IPS-18a (cell line): ENCODE measurements at regions not wholly inside any gene's neighbourhood (a gene's known extent, or its start where the extent isn't known, plus 50 kb on each side); places are given as distances from the start of the nearest gene placed in this dataset.
"Not testable (repeated sequence)": the region's sequence is repeated elsewhere in the genome, so short reads cannot be mapped to it uniquely, and the experiment has no call there.

Experiments
- H3K27ac ChIP-seq: one replicate; pipeline ENCODE4 v1.5.1; 2013; ENCODE audit warnings: low read length
- H3K27me3 ChIP-seq: one replicate; pipeline ENCODE4 v1.6.1; 2013; ENCODE audit warnings: mild to moderate bottlenecking, low read length; ENCODE audit not compliant: control insufficient read depth, insufficient read depth
- H3K36me3 ChIP-seq: one replicate; pipeline ENCODE4 v1.6.1; 2013; ENCODE audit warnings: low read depth, low read length; ENCODE audit not compliant: control insufficient read depth
- H3K4me1 ChIP-seq: one replicate; pipeline ENCODE4 v1.6.1; 2013; ENCODE audit warnings: low read depth, low read length; ENCODE audit not compliant: control insufficient read depth
- H3K4me3 ChIP-seq: one replicate; pipeline ENCODE4 v1.5.1; 2013; ENCODE audit warnings: low read length
- H3K9ac ChIP-seq: one replicate; pipeline ENCODE4 v1.6.1; 2013; ENCODE audit warnings: mild to moderate bottlenecking, low read length, moderate library complexity
- H3K9me3 ChIP-seq: one replicate; pipeline ENCODE4 v1.6.1; 2013; ENCODE audit warnings: low read depth, low read length; ENCODE audit not compliant: control insufficient read depth

- not testable (repeated sequence) for H3K4me3 ChIP-seq, H3K27ac ChIP-seq, H3K9ac ChIP-seq, H3K9me3 ChIP-seq, H3K36me3 ChIP-seq, H3K27me3 ChIP-seq, H3K4me1 ChIP-seq
These were observed 388.0 kb downstream of the TFAP2B start for GRCh38 chr6:51206686-51207085.

- no peaks in the 10 kb centered on the region for H3K9me3 ChIP-seq
- H3K9ac ChIP-seq, result no peak overlapping the region
- H3K4me3 ChIP-seq, result no peak overlapping the region
- no peaks in the 10 kb centered on the region for H3K36me3 ChIP-seq
- H3K27ac ChIP-seq, result no peak overlapping the region
- peaks cover 20% of the 10 kb centered on the region for H3K4me1 ChIP-seq
- peaks cover 8% of the 10 kb centered on the region for H3K27me3 ChIP-seq
These were observed 391.0 kb downstream of the TFAP2B start for GRCh38 chr6:51209651-51210050.

GRCh38 chr6:51213811-51214210 is 395.1 kb downstream of the TFAP2B start:
- no peak overlapping the region for H3K9ac ChIP-seq
- no peaks in the 10 kb centered on the region for H3K36me3 ChIP-seq
- H3K9me3 ChIP-seq, result no peaks in the 10 kb centered on the region
- no peak overlapping the region for H3K27ac ChIP-seq
- peaks cover 20% of the 10 kb centered on the region for H3K4me1 ChIP-seq
- peak overlapping the region; percentile 53 for H3K4me3 ChIP-seq
- H3K27me3 ChIP-seq, result peaks cover 9% of the 10 kb centered on the region

GRCh38 chr6:51214442-51214841 is 395.8 kb downstream of the TFAP2B start:
- H3K9ac ChIP-seq, result no peak overlapping the region
- H3K4me1 ChIP-seq, result peaks cover 20% of the 10 kb centered on the region
- no peak overlapping the region for H3K27ac ChIP-seq
- no peaks in the 10 kb centered on the region for H3K9me3 ChIP-seq
- no peaks in the 10 kb centered on the region for H3K36me3 ChIP-seq
- H3K27me3 ChIP-seq, result peaks cover 9% of the 10 kb centered on the region
- peak overlapping the region; percentile 53 for H3K4me3 ChIP-seq

- peaks cover 14% of the 10 kb centered on the region for H3K4me1 ChIP-seq
- no peaks in the 10 kb centered on the region for H3K9me3 ChIP-seq
- no peak overlapping the region for H3K9ac ChIP-seq
- H3K4me3 ChIP-seq, result no peak overlapping the region
- H3K27ac ChIP-seq, result no peak overlapping the region
- no peaks in the 10 kb centered on the region for H3K36me3 ChIP-seq
- H3K27me3 ChIP-seq, result peaks cover 9% of the 10 kb centered on the region
These were observed 399.5 kb downstream of the TFAP2B start for GRCh38 chr6:51218181-51218580.

GRCh38 chr6:51224580-51225240 is 406.0 kb downstream of the TFAP2B start:
- not testable (repeated sequence) for H3K27ac ChIP-seq, H3K9me3 ChIP-seq, H3K4me3 ChIP-seq, H3K36me3 ChIP-seq, H3K27me3 ChIP-seq, H3K9ac ChIP-seq, H3K4me1 ChIP-seq

- Histone ChIP-seq H3K9me3 (no peaks in the 10 kb centered on the region), H3K9ac (no peak overlapping the region), H3K4me3 (no peak overlapping the region), H3K4me1 (no peaks in the 10 kb centered on the region), H3K27ac (no peak overlapping the region), H3K27me3 (no peaks in the 10 kb centered on the region), H3K36me3 (no peaks in the 10 kb centered on the region)
These were observed 422.7 kb downstream of the TFAP2B start for GRCh38 chr6:51241376-51241775.

- Histone ChIP-seq H3K4me3 (no peak overlapping the region), H3K27ac (no peak overlapping the region), H3K9ac (no peak overlapping the region), H3K36me3 (no peaks in the 10 kb centered on the region), H3K4me1 (no peaks in the 10 kb centered on the region), H3K27me3 (no peaks in the 10 kb centered on the region), H3K9me3 (no peaks in the 10 kb centered on the region)
These were observed 431.1 kb downstream of the TFAP2B start for GRCh38 chr6:51249798-51250197.

- H3K4me1 ChIP-seq, result no peaks in the 10 kb centered on the region
- no peak overlapping the region for H3K27ac ChIP-seq
- no peak overlapping the region for H3K9ac ChIP-seq
- H3K9me3 ChIP-seq, result no peaks in the 10 kb centered on the region
- H3K36me3 ChIP-seq, result no peaks in the 10 kb centered on the region
- H3K4me3 ChIP-seq, result no peak overlapping the region
- H3K27me3 ChIP-seq, result no peaks in the 10 kb centered on the region
These were observed 431.6 kb downstream of the TFAP2B start for GRCh38 chr6:51250317-51250716.

GRCh38 chr6:51257938-51258337 is 439.3 kb downstream of the TFAP2B start:
- Histone ChIP-seq H3K4me1 (no peaks in the 10 kb centered on the region), H3K4me3 (no peak overlapping the region), H3K9me3 (no peaks in the 10 kb centered on the region), H3K27me3 (no peaks in the 10 kb centered on the region), H3K9ac (no peak overlapping the region), H3K36me3 (no peaks in the 10 kb centered on the region), H3K27ac (no peak overlapping the region)

GRCh38 chr6:51260003-51260402 is 441.3 kb downstream of the TFAP2B start:
- Histone ChIP-seq H3K4me3 (no peak overlapping the region), H3K27ac (no peak overlapping the region), H3K9me3 (no peaks in the 10 kb centered on the region), H3K36me3 (no peaks in the 10 kb centered on the region), H3K27me3 (no peaks in the 10 kb centered on the region), H3K9ac (no peak overlapping the region), H3K4me1 (no peaks in the 10 kb centered on the region)

GRCh38 chr6:51261691-51262090 is 443.0 kb downstream of the TFAP2B start:
- no peaks in the 10 kb centered on the region for H3K9me3 ChIP-seq
- H3K4me3 ChIP-seq, result no peak overlapping the region
- no peak overlapping the region for H3K27ac ChIP-seq
- peaks cover 1% of the 10 kb centered on the region for H3K4me1 ChIP-seq
- no peak overlapping the region for H3K9ac ChIP-seq
- no peaks in the 10 kb centered on the region for H3K27me3 ChIP-seq
- no peaks in the 10 kb centered on the region for H3K36me3 ChIP-seq
